HCT116 (cell line): ENCODE measurements at regions not wholly inside any gene's neighbourhood (a gene's known extent, or its start where the extent isn't known, plus 50 kb on each side); places are given as distances from the start of the nearest gene placed in this dataset.
A peak's percentile ranks its signal among the peaks of the same experiment; 100 is the strongest.

Source experiments
- ATAC-seq: fragments of 200-7000 bp; cut with Tn5 transposase; 2 replicates; pipeline ENCODE4 v1.9.1; 2020; ENCODE audit warnings: mild to moderate bottlenecking, moderate library complexity
- BruUV-seq: library from RNA; stranded (reverse); fragments of 400-500 nt; replicated peaks from 2 replicates; lab custom pipeline; 2021; lab: Mats Ljungman, UMichigan
- CTCF ChIA-PET: fragments of 300-600 bp; sonication (Branson Sonifier 250); formaldehyde crosslinking; loops from one replicate; lab custom pipeline; 2021; ENCODE audit warnings: antibody characterized with exemption; lab: Charles Lee
- POLR2A ChIA-PET: fragments of 300-600, 350-600 bp; sonication (Branson Sonifier 250); formaldehyde crosslinking; loops from one replicate; lab custom pipeline; 2021; ENCODE audit warnings: antibody characterized with exemption; lab: Charles Lee
- RAD21 ChIA-PET, 2 experiments: fragments of 300-600 bp; sonication (Branson Sonifier 250); formaldehyde crosslinking; loops; one replicate each; lab custom pipeline; 2023; ENCODE audit warnings: low total read pairs in 2 of 2; ENCODE audit not compliant: uncharacterized antibody in 2 of 2, unreplicated experiment in 2 of 2, low non-redundant PET in 1 of 2; lab: Charles Lee
- DNase-seq: peaks from one replicate; pipeline ENCODE4 v3.0.0-alpha.2; 2010; ENCODE audit warnings: low read depth, low spot score
- H2AFZ ChIP-seq: fragments of 200-600 bp; shearing (Covaris generic), sonication (generic); 2 replicates; pipeline ENCODE4 v1.6.1; 2017; ENCODE audit warnings: low read depth, mixed run types, mixed read lengths, antibody characterized with exemption, low read length; ENCODE audit not compliant: poor library complexity, severe bottlenecking
- H3K27ac ChIP-seq: 2 replicates; pipeline ENCODE4 v1.5.1; 2012; ENCODE audit warnings: low read depth, low read length
- H3K27me3 ChIP-seq: fragments of 200-600 bp; sonication (generic); 2 replicates; pipeline ENCODE4 v1.6.1; 2016; ENCODE audit warnings: mixed run types, low read length, mixed read lengths; ENCODE audit not compliant: insufficient read depth
- H3K36me3 ChIP-seq, 2 experiments: fragments of 200-500 bp in 1 of 2; fragments of 200-600 bp in 1 of 2; sonication (Bioruptor generic) in 1 of 2; sonication (generic) in 1 of 2; 2 replicates each; pipeline versions ENCODE4 v1.5.1 to v1.6.1; 2014 to 2016; ENCODE audit warnings: low read length in 2 of 2, inconsistent platforms in 1 of 2, mixed read lengths in 1 of 2, mixed run types in 1 of 2; ENCODE audit not compliant: insufficient read depth in 2 of 2, control insufficient read depth in 1 of 2
- H3K4me1 ChIP-seq, 2 experiments: fragments of 200-600 bp in 1 of 2; sonication (generic) in 1 of 2; 2 replicates each; pipeline versions ENCODE4 v1.5.1 to v1.6.1; 2012 to 2017; ENCODE audit warnings: low read length in 2 of 2, inconsistent platforms in 1 of 2, mild to moderate bottlenecking in 1 of 2, mixed read lengths in 1 of 2, mixed run types in 1 of 2, moderate library complexity in 1 of 2; ENCODE audit not compliant: insufficient read depth in 2 of 2, control insufficient read depth in 1 of 2
- H3K4me2 ChIP-seq: fragments of 200-600 bp; sonication (generic); 2 replicates; pipeline ENCODE4 v1.6.1; 2017; ENCODE audit warnings: mixed run types, low read length, mixed read lengths
- H3K4me3 ChIP-seq, 2 experiments: fragments of 200-600 bp in 1 of 2; sonication (generic) in 1 of 2; replicated peaks in 1 of 2; 2 replicates each; pipeline ENCODE4 v1.5.1; 2011 to 2016; ENCODE audit warnings: low read length in 2 of 2, control low read depth in 1 of 2, low read depth in 1 of 2, mild to moderate bottlenecking in 1 of 2, mixed read lengths in 1 of 2, mixed run types in 1 of 2
- H3K79me2 ChIP-seq: fragments of 200-600 bp; sonication (generic); 2 replicates; pipeline ENCODE4 v1.6.1; 2017; ENCODE audit warnings: mild to moderate bottlenecking, mixed run types, low read length, moderate library complexity, mixed read lengths; ENCODE audit not compliant: insufficient read depth
- H3K9ac ChIP-seq: fragments of 200-600 bp; sonication (generic); 2 replicates; pipeline ENCODE4 v1.6.1; 2016; ENCODE audit warnings: low read length, mixed read lengths
- H3K9me2 ChIP-seq: fragments of 200-600 bp; sonication (generic), shearing (Covaris generic); 2 replicates; pipeline ENCODE4 v1.6.1; 2017; ENCODE audit warnings: mixed run types, mild to moderate bottlenecking, moderate library complexity; ENCODE audit not compliant: insufficient read depth
- H3K9me3 ChIP-seq, 2 experiments: fragments of 200-500 bp in 1 of 2; fragments of 200-600 bp in 1 of 2; sonication (Bioruptor generic) in 1 of 2; sonication (generic) in 1 of 2; 2 replicates each; pipeline ENCODE4 v1.6.1; 2014 to 2017; ENCODE audit warnings: low read length in 2 of 2, mixed read lengths in 2 of 2, inconsistent platforms in 1 of 2, low read depth in 1 of 2, mild to moderate bottlenecking in 1 of 2, mixed run types in 1 of 2, moderate library complexity in 1 of 2; ENCODE audit not compliant: control insufficient read depth in 1 of 2, insufficient read depth in 1 of 2
- H4K20me1 ChIP-seq: fragments of 200-600 bp; sonication (generic), shearing (Covaris generic); 2 replicates; pipeline ENCODE4 v1.6.1; 2017; ENCODE audit warnings: mixed run types, mild to moderate bottlenecking, moderate library complexity; ENCODE audit not compliant: insufficient read depth
- CBX3 ChIP-seq: IDR thresholded peaks from 2 replicates; pipeline ENCODE4 v1.6.1; 2012; ENCODE audit warnings: low read depth
- CTCF ChIP-seq, 3 experiments: fragments of 200-600 bp in 1 of 3; sonication (generic) in 1 of 3; IDR thresholded peaks in 2 of 3; conservative IDR thresholded peaks in 1 of 3; 2 replicates each; pipeline ENCODE4 v1.5.1; 2012 to 2017; ENCODE audit warnings: low read depth in 2 of 3, low read length in 2 of 3, antibody characterized with exemption in 1 of 3, borderline replicate concordance in 1 of 3, control low read depth in 1 of 3, mild to moderate bottlenecking in 1 of 3, mixed read lengths in 1 of 3, mixed run types in 1 of 3, moderate library complexity in 1 of 3; ENCODE audit not compliant: insufficient read depth in 1 of 3
- FOSL1 ChIP-seq: IDR thresholded peaks from 2 replicates; pipeline ENCODE4 v1.6.1; 2012; ENCODE audit warnings: low read depth
- MAX ChIP-seq: IDR thresholded peaks from 2 replicates; pipeline ENCODE4 v1.6.1; 2012
- POLR2A ChIP-seq: IDR thresholded peaks from 2 replicates; pipeline ENCODE4 v1.7.0; 2011; ENCODE audit warnings: borderline replicate concordance; ENCODE audit not compliant: insufficient read depth, insufficient read length; ENCODE audit errors: extremely low read depth
- POLR2AphosphoS5 ChIP-seq: IDR thresholded peaks from 2 replicates; pipeline ENCODE4 v1.6.1; 2011; ENCODE audit warnings: mild to moderate bottlenecking, low read depth, low read length, moderate library complexity
- REST ChIP-seq: IDR thresholded peaks from 2 replicates; pipeline ENCODE4 v1.6.1; 2012; ENCODE audit warnings: low read depth
- TCF7L2 ChIP-seq: IDR thresholded peaks from 2 replicates; pipeline ENCODE4 v1.7.0; 2011; ENCODE audit warnings: borderline replicate concordance, inconsistent platforms; ENCODE audit not compliant: insufficient read depth, insufficient read length; ENCODE audit errors: extremely low read depth
- YY1 ChIP-seq: IDR thresholded peaks from 2 replicates; pipeline ENCODE4 v1.6.1; 2011; ENCODE audit warnings: low read length, low read depth, moderate library complexity, mild to moderate bottlenecking; ENCODE audit not compliant: insufficient replicate concordance; ENCODE audit errors: extremely low read depth
- ZNF274 ChIP-seq: fragments of 200-500 bp; sonication (Bioruptor generic); IDR thresholded peaks from 2 replicates; pipeline ENCODE4 v1.6.1; 2014; ENCODE audit warnings: mild to moderate bottlenecking, low read depth, low read length, inconsistent platforms
- intact Hi-C: fragments of 100-400 bp; cut with micrococcal nuclease; formaldehyde crosslinking; loops from 2 replicates; pipeline ENCODE4 v1.10.0; 2022

DNA sequence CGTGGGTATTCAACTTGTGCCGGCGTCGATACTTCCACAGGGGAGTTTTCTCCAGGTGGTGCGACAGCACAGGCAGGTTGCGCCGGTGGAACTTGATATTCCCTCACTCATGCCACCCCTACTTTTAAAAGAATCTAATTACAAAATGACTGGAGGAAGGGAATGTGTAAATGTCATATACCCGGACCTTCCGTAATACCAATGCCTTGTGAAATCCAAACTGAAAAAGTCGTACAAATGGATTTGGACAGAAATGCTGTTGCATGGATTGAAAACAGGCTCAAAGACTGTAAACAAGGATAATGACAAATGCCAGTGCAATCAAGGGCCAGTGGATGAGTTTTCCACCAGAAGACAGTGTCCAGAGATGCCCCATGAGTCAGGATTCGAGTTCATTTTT lies 235.3 kb upstream of the USP25 start:
- H3K27ac ChIP-seq = no peak overlapping the region
- POLR2A ChIA-PET = no interaction called here
- no peaks in the 10 kb centered on the region for H3K27me3 ChIP-seq
- H3K4me3 ChIP-seq = no peak overlapping the region
- ATAC-seq (no peak), DNase-seq (no peak)
- H3K36me3 ChIP-seq = no peaks in the 10 kb centered on the region
- H3K79me2 ChIP-seq = no peaks in the 10 kb centered on the region
- RAD21 ChIA-PET = no interaction called here
- BruUV-seq = no TSS peak
- no peaks in the 10 kb centered on the region for H4K20me1 ChIP-seq
- CTCF ChIA-PET = no interaction called here
- no peak overlapping the region for H2AFZ ChIP-seq
- no peaks in the 10 kb centered on the region for H3K9me2 ChIP-seq
- H3K9ac ChIP-seq = no peak overlapping the region
- no peaks in the 10 kb centered on the region for H3K4me1 ChIP-seq
- no peaks in the 10 kb centered on the region for H3K9me3 ChIP-seq
- intact Hi-C loops = loop anchor here (5.0 kb wide), 1 partner anchor 1237 kb away; no protein-coding TSS in a partner anchor
- H3K4me2 ChIP-seq = no peak overlapping the region
- no peak for TF ChIP-seq CBX3
- TF ChIP-seq CTCF (IDR thresholded peaks at IDR 0.05 in 2 of 3, conservative IDR thresholded peaks at IDR 0.05 in 1 of 3; ENCODE audit: borderline replicate concordance in 1 of 3, insufficient read depth in 1 of 3, low read depth in 2 of 3, low read length in 2 of 3) = no peak
- no peak for TF ChIP-seq POLR2A
- TF ChIP-seq ZNF274 = no peak

DNA sequence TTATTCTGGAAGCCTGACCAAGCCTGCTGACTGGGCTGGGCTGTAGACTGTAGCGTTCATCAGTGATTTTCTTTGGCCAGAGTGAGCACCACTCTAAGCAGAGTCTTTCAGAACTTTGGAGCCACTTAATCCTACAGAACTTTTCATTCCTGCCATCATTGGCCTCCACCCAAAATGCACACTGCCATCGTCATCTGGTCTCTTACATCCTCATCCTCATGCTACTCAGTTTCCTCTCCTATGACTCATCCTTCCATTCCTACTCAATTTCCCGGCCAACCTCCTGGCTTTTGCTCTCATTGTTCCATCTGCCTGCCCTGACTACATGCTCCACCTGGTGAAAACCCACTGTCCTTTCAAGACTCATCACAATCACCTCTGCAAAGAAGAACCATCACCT lies 233.8 kb upstream of the USP25 start:
- no peak overlapping the region for H2AFZ ChIP-seq
- no peaks in the 10 kb centered on the region for H3K36me3 ChIP-seq
- no peaks in the 10 kb centered on the region for H4K20me1 ChIP-seq
- ChIA-PET RAD21 (no interaction called here), POLR2A (no interaction called here), CTCF (no interaction called here)
- no peaks in the 10 kb centered on the region for H3K79me2 ChIP-seq
- H3K4me1 ChIP-seq = no peaks in the 10 kb centered on the region
- no peak overlapping the region for H3K9ac ChIP-seq
- DNase-seq = no peak
- no TSS peak for BruUV-seq
- no peaks in the 10 kb centered on the region for H3K9me2 ChIP-seq
- no peaks in the 10 kb centered on the region for H3K27me3 ChIP-seq
- TF ChIP-seq MAX (no peak), CTCF (IDR thresholded peaks at IDR 0.05 in 2 of 3, conservative IDR thresholded peaks at IDR 0.05 in 1 of 3; ENCODE audit: borderline replicate concordance in 1 of 3, insufficient read depth in 1 of 3, low read depth in 2 of 3, low read length in 2 of 3) (0 out of 6 replicates have a peak, but pooled peaks of 1 of the 3 experiments have one; percentile 5), POLR2AphosphoS5 (no peak), CBX3 (no peak), ZNF274 (no peak), TCF7L2 (no peak), FOSL1 (no peak), REST (no peak), YY1 (no peak)
- no peak overlapping the region for H3K27ac ChIP-seq
- no peaks in the 10 kb centered on the region for H3K9me3 ChIP-seq
- no peak overlapping the region for H3K4me2 ChIP-seq
- ATAC-seq = no peak
- intact Hi-C loops = no loop called here
- no peak overlapping the region for H3K4me3 ChIP-seq
